ENCODE measurements at regions not wholly inside any gene's neighbourhood (a gene's known extent, or its start where the extent isn't known, plus 50 kb on each side); places are given as distances from the start of the nearest gene placed in this dataset.
"Not testable (repeated sequence)": the region's sequence is repeated elsewhere in the genome, so short reads cannot be mapped to it uniquely, and the experiment has no call there.

DNA sequence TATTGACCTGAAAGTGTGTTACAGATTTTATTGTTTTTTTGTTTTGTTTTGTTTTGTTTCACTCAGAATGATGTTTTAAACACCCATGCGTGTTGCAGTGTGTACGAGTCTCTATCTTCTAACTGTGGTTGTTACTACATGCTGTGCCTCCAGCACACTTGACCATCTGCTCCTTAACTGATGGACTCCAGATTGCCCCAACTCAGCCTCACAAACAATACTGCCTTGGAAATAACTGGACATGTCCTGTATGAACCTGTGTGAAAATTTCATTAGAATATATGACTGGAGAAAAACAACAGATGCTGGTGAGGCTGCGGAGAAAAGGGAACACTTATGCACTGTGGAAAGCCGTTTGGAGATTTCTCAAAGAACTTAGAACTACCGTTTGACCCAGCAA is 68.7 kb upstream of the HAND1 start:
- no peak for DNase-seq (ENCODE audit: low spot score)

GRCh38 chr5:154544646-154545045 is 66.6 kb upstream of the HAND1 start:
- DNase-seq (ENCODE audit: low spot score): no peak

DNA sequence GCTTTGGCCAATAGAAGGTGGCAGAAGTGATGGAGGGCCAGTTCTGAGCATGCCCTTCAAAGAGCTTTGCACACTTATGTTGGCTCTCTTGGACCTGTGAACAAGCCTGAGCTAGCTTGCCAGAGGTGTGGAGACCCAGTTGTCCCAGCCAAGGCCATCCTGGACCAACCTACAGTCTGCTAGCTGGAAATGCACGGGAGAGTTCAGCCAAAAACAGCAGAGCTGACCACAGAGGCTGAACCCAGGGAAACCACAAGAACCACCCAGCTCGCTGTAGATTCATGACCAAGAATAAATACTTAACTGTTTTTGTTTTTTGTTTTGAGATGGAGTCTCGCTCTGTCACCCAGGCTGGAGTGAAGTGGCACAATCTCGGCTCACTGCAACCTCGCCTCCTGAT is 65.4 kb upstream of the HAND1 start:
- DNase-seq (ENCODE audit: low spot score): no peak

- no peak for DNase-seq (ENCODE audit: low spot score)
Measured at GRCh38 chr5:154542581-154542980, 64.6 kb upstream of the HAND1 start.

DNA sequence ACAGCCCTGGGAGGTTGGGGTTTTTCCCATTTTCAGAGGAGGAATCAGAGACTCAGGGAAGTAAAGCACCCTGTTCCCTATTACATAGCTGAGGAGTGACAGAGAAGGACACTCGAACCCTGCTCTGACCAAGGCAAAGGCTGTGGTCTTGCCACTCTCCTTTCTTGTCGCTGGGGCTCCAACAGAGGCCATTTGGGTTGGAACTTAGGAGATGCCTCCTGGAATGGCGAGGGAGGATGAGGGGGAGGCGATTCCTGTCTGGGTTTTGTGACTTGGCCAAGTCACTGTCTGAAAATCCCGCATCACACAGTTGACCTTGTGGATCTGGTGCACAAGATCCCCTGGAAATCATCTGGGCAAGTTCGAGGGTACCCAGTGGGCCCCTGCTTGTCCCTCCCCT is 64.0 kb upstream of the HAND1 start:
- no peak for DNase-seq (ENCODE audit: low spot score)

DNA sequence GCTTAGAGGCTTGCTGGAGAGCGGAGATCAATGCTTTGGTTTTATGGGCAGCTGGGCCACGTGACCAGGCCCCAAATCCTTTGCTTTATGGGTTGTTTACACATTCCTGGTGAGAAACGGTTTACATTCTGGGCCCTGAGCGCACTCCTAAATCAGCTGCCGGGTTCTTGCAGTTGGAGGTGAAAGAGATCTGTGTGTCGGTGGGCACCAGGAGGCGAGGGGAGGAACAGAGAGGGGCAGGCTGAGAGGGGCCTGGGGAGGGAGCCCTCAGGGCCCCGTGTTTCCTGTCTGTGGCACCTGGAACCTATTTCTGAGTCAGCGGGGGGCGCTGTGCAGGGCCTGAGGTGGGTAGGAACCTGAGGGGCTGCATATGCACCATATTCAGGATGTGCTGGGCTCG is 63.5 kb upstream of the HAND1 start:
- no peak for DNase-seq (ENCODE audit: low spot score)

GRCh38 chr5:154540600-154540999 is 62.6 kb upstream of the HAND1 start:
- no peak for DNase-seq (ENCODE audit: low spot score)

GRCh38 chr5:154538492-154538891 is 60.5 kb upstream of the HAND1 start:
- no peak for DNase-seq (ENCODE audit: low spot score)

GRCh38 chr5:154536439-154536838 is 58.4 kb upstream of the HAND1 start:
- DNase-seq (ENCODE audit: low spot score): not testable (repeated sequence)

- DNase-seq (ENCODE audit: low spot score): no peak
Measured at GRCh38 chr5:154535535-154535934, 57.5 kb upstream of the HAND1 start.

- DNase-seq (ENCODE audit: low spot score): no peak
Measured at GRCh38 chr5:154534457-154535050, 56.5 kb upstream of the HAND1 start.

DNA sequence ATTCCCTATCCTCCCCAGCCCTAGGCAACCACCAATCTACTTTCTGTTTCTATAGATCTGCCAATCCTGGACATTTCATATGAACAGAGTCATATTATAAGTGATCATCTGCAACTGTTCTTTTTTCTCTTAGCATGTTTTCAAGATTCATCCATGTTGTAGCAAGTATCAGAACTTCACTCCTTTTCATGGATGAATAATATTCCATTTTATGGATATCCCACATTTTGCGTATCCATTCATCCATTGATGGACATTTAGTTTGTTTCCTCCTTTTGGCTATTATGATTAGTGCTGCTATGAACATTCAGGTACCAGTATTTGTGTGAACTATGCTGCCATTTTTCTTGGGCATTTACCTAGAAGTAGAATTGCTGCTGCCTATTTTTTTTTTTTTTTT is 51.3 kb upstream of the HAND1 start:
- no peak for DNase-seq (ENCODE audit: low spot score)

- DNase-seq (ENCODE audit: low spot score): no peak
Measured at GRCh38 chr5:154528005-154528594, 50.1 kb upstream of the HAND1 start.

All from D341Med (cell line).